22Rv1 (cell line): ENCODE measurements at regions not wholly inside any gene's neighbourhood (a gene's known extent, or its start where the extent isn't known, plus 50 kb on each side); places are given as distances from the start of the nearest gene placed in this dataset.

Experiments
- H3K27ac ChIP-seq: fragments of 450-650 bp; 2 replicates; pipeline ENCODE4 v1.5.1; 2017
- ZFX ChIP-seq: fragments of 450-650 bp; IDR thresholded peaks from 2 replicates; pipeline ENCODE4 v1.6.1; 2017; ENCODE audit warnings: antibody characterized with exemption, borderline replicate concordance
- TF ChIP-seq, protein P1 (sequence below): fragments of 450-650 bp; IDR thresholded peaks from 2 replicates; pipeline ENCODE4 v1.5.1; 2017; ENCODE audit warnings: mild to moderate bottlenecking

DNA sequence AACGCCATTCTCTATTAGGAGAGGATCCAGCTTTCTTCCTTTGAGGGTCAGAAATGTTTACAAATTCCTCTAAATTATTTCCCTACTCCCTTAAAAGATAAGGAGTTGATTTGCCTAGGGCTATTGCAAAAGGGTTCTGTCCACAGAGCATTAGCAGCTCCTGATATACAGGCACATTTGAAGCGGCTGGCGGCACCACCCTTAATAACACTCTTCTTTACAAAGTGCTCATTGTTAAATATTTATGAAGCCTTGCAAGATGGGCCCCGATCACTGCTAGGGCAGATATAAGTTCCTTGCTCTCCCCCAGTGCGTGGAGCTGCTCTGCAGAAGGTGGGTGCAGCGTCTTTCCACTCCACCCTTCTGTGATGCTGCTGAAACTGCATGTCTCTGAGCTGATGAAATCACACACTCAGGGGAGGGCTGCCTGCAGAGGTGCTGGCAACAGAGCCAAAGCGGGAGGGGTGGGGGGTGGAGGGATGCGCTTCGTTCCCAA is 116.7 kb upstream of the NTM start:
- H3K27ac ChIP-seq, result no peak overlapping the region
- TF ChIP-seq ZFX, result no peak
- TF ChIP-seq, protein P1, sequence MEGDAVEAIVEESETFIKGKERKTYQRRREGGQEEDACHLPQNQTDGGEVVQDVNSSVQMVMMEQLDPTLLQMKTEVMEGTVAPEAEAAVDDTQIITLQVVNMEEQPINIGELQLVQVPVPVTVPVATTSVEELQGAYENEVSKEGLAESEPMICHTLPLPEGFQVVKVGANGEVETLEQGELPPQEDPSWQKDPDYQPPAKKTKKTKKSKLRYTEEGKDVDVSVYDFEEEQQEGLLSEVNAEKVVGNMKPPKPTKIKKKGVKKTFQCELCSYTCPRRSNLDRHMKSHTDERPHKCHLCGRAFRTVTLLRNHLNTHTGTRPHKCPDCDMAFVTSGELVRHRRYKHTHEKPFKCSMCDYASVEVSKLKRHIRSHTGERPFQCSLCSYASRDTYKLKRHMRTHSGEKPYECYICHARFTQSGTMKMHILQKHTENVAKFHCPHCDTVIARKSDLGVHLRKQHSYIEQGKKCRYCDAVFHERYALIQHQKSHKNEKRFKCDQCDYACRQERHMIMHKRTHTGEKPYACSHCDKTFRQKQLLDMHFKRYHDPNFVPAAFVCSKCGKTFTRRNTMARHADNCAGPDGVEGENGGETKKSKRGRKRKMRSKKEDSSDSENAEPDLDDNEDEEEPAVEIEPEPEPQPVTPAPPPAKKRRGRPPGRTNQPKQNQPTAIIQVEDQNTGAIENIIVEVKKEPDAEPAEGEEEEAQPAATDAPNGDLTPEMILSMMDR, result no peak

DNA sequence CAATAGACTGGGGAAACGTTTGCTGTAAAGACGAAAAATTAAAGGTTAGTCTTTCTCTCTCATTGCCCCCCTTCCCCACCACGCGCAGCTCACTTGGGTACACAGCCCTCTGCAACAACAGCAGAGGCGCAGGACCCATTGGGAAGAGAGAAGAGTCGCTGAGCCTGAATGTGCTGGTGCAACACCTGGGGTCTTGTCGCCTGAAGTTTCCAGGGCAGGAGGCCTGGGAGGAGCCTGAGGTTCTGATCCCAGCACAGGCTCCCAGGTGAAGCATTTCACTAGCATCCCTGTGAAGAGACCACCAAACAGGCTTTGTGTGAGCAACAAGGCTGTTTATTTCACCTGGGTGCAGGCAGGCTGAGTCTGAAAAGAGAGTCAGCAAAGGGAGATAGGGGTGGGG is 116.2 kb upstream of the NTM start:
- no peak for TF ChIP-seq ZFX
- TF ChIP-seq, protein P1, result no peak
- H3K27ac ChIP-seq, result no peak overlapping the region

DNA sequence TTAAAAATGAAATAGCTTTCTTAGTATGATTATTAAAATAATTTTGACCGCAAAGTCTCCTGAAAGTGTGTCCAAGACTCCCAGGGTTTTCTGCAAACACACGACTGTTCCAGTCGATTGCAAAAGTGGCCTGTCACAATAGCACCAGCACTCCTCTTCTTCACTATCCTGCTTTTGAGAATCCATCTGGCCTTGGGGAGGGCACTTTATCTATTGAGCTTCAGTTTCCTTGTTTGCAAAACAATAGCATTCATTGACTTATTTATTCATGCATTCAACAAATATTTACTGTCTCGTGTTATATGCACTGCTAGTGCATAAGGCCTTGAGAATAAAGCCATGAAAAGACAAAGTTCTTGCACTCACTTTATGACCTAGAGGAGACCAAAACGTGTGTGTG is 96.2 kb upstream of the NTM start:
- no peak for TF ChIP-seq ZFX
- TF ChIP-seq, protein P1, result no peak
- H3K27ac ChIP-seq, result no peak overlapping the region

DNA sequence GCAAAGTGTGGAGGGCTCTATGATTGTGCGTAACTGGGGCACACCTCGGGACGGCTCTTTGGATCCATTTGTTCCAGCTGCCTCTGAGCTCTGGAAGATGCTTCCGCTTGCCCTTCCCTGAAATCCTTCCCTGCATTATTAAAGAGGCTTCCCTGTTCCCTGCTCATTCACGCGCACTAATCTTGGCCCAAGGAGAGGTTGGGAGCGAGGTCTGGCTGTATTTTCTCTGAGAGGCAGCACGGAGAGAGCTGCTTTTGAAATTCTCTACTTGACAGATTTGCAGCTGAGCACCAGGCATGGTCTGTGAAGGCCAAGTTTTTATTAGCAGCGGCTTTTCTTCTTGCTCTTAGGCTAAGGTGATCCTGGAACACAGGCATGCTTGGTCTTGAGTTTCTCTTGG is 94.8 kb upstream of the NTM start:
- H3K27ac ChIP-seq, result no peak overlapping the region
- TF ChIP-seq ZFX, result no peak
- TF ChIP-seq, protein P1, result no peak

DNA sequence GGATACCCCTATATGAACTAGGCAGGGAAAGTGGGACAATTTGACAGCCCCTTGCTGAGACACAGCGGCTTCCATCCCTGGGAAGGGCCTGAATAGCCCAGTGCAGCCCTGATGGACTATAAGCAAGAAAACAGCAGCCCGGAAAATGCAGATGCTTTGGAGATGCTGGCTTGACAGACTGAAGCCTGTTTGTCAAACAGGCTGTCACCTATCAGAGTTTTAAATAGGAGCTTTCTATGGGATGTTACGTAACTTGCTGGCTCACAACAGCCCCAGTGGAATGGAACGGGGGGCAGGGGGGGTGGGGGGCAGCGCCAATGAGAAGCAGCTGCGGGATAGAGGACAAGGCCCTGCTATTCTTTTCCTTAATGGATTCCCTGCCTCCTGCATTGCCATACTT is 91.9 kb upstream of the NTM start:
- no peak for TF ChIP-seq ZFX
- TF ChIP-seq, protein P1, result no peak
- no peak overlapping the region for H3K27ac ChIP-seq

GRCh38 chr11:131279654-131280384 is 90.6 kb upstream of the NTM start:
- TF ChIP-seq, protein P1, result no peak
- TF ChIP-seq ZFX, result no peak

DNA sequence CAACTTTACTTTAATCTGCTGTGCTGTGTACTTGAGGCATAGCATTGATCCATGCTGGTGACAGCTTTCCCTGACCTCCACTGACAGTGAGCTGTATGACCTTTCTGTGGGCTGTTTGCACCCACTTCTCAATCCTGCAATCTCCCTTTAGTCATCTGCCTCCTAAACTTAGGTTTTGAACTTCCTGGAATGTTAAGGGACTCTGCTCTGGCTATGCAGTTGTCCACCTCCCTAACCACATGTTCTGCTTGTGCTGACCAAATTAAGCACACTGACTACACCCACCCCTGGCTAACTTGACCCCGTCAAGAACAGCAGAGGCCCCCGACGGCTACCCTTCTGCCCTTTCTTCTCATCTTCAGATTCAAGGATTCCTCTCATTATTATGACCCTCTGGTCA is 89.1 kb upstream of the NTM start:
- no peak for TF ChIP-seq ZFX
- TF ChIP-seq, protein P1, result no peak
- H3K27ac ChIP-seq, result no peak overlapping the region

More at GRCh38 chr11:131279654-131280384, 90.6 kb upstream of the NTM start:
- H3K27ac ChIP-seq, result no peak overlapping the region
